HL-60 (cell line): ENCODE measurements at regions not wholly inside any gene's neighbourhood (a gene's known extent, or its start where the extent isn't known, plus 50 kb on each side); places are given as distances from the start of the nearest gene placed in this dataset.

Source experiments
- DNase-seq, 2 experiments: peaks; one replicate each; pipeline ENCODE4 v3.0.0-alpha.2; 2010 to 2020; ENCODE audit warnings: low read depth in 1 of 2, low spot score in 1 of 2
- H3K27ac ChIP-seq: fragments of 250-450 bp; sonication (Bioruptor Pico); replicated peaks from 2 replicates; pipeline ENCODE4 v1.5.1; 2020; ENCODE audit warnings: mild to moderate bottlenecking, moderate library complexity
- H3K27me3 ChIP-seq: fragments of 250-450 bp; sonication (Bioruptor Pico); 2 replicates; pipeline ENCODE4 v1.5.1; 2021; ENCODE audit warnings: mild to moderate bottlenecking, moderate library complexity; ENCODE audit not compliant: insufficient read depth, poor library complexity, severe bottlenecking
- H3K4me3 ChIP-seq: replicated peaks from 2 replicates; pipeline ENCODE4 v1.5.1; 2011; ENCODE audit warnings: mild to moderate bottlenecking, control low read depth, low read length; ENCODE audit not compliant: insufficient read depth
- CTCF ChIP-seq: IDR thresholded peaks from one replicate; pipeline ENCODE4 v1.5.1; 2011; ENCODE audit warnings: low read length, control low read depth, inconsistent platforms; ENCODE audit not compliant: insufficient read depth
- GABPA ChIP-seq: IDR thresholded peaks from 2 replicates; pipeline ENCODE4 v1.6.1; 2012; ENCODE audit warnings: low read depth
- POLR2AphosphoS5 ChIP-seq: IDR thresholded peaks from 2 replicates; pipeline ENCODE4 v1.6.1; 2012; ENCODE audit warnings: low read depth
- REST ChIP-seq: IDR thresholded peaks from 2 replicates; pipeline ENCODE4 v1.6.1; 2012; ENCODE audit warnings: low read depth; ENCODE audit not compliant: insufficient replicate concordance
- SPI1 ChIP-seq: IDR thresholded peaks from 2 replicates; pipeline ENCODE4 v1.6.1; 2012; ENCODE audit warnings: low read depth, mild to moderate bottlenecking, borderline replicate concordance

- DNase-seq = no peak
- H3K4me3 ChIP-seq = no peak overlapping the region
These were observed 145.4 kb upstream of the MTAP start for GRCh38 chr9:21656776-21657674.

GRCh38 chr9:21657966-21658667, 144.3 kb upstream of the MTAP start:
- Histone ChIP-seq H3K4me3 (no peak overlapping the region), H3K27ac (no peak overlapping the region), H3K27me3 (no peaks in the 10 kb centered on the region)
- TF ChIP-seq GABPA = no peak
- TF ChIP-seq POLR2AphosphoS5 = no peak
- TF ChIP-seq REST = no peak
- TF ChIP-seq SPI1 = no peak
- TF ChIP-seq CTCF = no peak
- DNase-seq = no peak

More at GRCh38 chr9:21656776-21657674, 145.4 kb upstream of the MTAP start:
- Histone ChIP-seq H3K27me3 (no peaks in the 10 kb centered on the region), H3K27ac (no peak overlapping the region)
- TF ChIP-seq POLR2AphosphoS5 (no peak), CTCF (no peak), SPI1 (no peak), REST (no peak), GABPA (no peak)

- H3K4me3 ChIP-seq = no peak overlapping the region
- TF ChIP-seq GABPA (no peak), SPI1 (no peak), POLR2AphosphoS5 (no peak), REST (no peak), CTCF (no peak)
- no peak for DNase-seq
- H3K27me3 ChIP-seq = no peaks in the 10 kb centered on the region
- no peak overlapping the region for H3K27ac ChIP-seq
These were observed 141.5 kb upstream of the MTAP start for GRCh38 chr9:21660976-21661375.
